ENCODE measurements at regions not wholly inside any gene's neighbourhood (a gene's known extent, or its start where the extent isn't known, plus 50 kb on each side); places are given as distances from the start of the nearest gene placed in this dataset.
A peak's percentile ranks its signal among the peaks of the same experiment; 100 is the strongest.

DNA sequence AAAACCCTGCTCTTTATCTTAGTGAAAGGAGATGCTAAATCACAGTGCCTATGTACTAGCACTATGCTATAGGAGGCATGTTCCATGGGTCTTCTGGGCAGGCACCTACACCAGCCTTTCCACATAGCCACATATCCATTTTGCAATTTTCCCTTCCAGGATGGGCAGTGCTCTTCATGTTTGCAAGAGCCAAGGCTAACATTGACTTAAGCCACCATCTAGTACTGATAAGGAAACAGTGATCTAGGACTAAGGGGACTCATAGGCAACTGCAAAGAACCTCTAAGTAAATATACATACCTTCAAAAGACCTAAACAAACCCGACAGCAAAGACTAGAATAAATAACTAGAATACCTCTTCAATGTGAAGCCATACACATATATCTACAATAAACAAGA, 919.7 kb upstream of the GYPC start:
- DNase-seq = no peak

DNA sequence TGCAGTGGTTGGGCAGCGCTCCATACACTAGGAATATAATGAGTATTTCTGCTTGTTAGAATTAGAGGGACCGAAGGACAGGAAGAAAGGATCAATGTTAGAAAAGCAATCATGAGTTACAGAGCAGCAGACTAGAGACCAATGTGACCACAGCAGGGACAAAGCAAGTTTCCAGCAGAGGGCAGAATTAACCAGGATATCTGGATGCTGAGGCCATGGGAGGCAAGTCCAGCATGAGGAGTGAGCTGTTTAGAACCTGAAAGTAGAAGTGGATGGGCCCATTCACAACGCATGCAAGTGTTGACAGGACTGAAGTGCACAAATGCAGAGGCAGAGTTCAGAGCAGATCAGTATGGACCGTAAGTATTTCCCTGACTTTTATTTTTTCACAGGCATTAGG, 910.4 kb upstream of the GYPC start:
- DNase-seq = peak; percentile 50

DNA sequence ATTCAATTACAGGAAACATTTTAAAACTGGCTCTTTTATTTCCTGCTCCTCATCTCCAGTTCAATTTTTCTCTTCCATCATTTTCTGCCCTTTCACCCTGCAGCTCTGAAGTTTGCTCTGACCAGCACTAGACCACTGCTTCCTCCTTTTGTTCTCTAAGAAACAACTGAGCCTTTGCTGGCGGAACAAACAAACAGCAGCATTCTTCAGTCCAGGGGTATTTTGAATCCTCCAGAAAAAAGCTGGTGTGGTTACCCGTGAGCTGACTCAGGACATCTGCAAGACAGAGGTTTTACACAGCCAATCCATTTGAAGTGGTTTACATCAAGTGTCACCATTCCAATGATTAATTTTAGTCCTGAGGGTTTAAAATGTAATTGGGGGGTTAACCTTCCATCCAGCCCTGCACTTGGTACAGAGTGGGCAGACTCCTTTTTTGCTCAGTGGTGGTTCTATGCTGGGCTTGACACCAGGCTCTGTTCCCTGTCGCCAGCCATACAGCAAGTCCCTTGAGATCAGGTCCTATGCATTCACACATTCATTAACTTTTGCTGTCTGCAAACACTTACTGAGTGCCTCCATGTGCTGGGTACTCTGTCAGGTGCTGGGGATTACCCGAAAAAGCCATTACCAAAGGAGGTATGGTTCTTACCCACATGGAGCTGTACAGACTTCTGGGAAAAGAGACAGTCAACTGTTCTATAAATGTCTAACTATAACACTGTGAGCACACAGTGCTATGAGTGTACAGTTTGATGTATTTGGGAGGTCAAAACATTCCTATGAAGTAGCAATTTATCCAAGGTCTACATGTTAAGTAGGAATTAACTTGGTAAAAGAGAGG, 909.4 kb upstream of the GYPC start:
- no peak for DNase-seq

DNA sequence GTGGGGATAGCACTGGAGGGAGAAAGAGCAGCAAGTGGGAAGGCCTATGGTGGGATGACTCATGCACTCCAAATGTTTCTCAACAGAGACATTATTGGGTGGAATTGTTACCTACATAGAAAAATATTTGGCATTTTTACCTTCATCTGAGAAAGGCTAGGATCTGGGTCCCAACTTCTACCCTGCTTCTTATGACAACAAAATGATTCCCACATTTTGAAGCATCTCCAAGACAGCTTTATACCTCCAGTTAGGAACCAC, 908.9 kb upstream of the GYPC start:
- DNase-seq = no peak

DNA sequence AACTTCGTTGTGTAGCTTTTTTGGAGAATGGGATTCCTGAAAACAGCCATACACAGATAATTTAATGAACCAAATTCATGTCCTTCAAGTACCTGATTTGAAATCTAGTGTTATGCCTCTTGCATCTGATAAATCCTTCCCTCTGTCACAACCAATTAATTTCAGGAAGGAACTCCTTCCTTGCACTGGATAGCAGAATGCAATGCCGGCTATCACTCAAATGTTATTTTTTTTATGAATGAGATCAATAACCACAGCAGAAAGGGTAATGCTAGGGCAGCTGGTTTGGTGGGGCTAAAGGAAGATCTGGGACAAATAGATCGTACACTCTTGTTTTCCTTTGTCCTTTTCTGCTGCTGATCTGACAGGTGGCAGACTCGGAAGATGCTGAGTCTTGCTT, 899.5 kb upstream of the GYPC start:
- DNase-seq = no peak

DNA sequence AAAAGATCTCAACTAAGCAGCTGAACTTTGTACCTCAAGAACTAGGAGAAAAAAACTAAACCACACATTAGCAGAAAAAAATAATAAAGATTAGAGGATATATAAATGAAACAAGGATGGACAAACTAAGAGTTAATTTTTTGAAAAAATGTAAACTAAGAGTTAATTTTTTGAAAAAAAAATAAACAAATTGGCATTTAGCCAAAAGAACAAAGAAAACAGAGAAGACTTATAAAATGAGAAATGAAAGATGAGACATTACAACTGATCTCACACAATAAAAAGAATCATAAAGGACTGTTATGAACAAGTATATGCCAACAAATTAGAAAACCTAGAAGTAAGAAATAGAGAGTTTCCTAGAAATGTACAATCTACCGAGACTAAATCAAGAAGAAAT, 859.2 kb upstream of the GYPC start:
- no peak for DNase-seq

DNA sequence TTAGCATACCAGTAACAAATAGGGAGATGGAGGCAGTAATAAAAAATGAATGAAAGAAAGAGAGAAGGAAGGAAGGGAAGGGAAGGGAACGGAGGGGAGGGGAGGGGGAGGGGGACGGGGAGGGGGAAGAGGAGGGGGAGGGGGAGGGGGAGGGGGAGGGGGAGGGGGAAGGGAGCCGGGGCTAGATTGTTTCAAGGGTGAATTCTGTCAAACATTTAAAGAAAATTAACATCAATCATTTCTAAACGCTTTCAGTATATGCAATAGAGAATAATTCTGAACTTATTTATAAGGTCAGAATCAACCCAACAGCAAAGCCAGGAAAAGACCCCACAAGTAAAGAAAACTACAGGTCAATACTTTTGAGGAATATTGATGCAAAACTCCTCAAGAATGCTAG, 858.8 kb upstream of the GYPC start:
- no peak for DNase-seq

DNA sequence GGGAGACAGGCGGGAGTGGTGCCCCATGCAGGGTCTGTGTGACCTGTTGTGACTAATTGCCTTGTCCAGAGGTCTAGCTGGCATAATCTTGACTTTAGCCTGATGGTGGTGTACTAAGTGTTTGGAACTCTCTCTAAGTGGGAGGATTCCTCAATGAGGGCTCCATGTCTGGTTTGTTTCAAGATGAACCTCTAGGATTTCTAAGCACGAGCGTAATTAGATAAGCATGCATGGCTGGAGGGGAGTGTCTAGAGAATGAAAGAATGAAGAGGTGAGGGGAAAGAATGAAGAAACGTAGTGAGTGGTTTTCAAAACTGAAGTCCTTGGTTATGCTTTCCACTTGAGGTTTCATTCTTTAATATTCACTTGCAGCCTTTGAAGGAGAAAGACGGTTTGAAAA, 833.2 kb upstream of the GYPC start:
- no peak for DNase-seq

DNA sequence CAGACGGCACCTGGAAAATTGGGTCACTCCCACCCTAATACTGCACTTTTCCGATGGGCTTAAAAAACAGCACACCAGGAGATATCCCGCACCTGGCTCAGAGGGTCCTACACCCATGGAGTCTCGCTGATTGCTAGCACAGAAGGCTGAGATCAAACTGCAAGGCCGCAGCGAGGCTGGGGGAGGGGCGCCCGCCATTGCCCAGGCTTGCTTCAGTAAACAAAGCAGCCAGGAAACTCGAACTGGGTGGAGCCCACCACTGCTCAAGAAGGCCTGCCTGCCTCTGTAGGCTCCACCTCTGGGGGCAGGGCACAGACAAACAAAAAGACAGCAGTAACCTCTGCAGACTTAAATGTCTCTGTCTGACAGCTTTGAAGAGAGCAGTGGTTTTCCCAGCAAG, 830.2 kb upstream of the GYPC start:
- peak; percentile 53 for DNase-seq

DNA sequence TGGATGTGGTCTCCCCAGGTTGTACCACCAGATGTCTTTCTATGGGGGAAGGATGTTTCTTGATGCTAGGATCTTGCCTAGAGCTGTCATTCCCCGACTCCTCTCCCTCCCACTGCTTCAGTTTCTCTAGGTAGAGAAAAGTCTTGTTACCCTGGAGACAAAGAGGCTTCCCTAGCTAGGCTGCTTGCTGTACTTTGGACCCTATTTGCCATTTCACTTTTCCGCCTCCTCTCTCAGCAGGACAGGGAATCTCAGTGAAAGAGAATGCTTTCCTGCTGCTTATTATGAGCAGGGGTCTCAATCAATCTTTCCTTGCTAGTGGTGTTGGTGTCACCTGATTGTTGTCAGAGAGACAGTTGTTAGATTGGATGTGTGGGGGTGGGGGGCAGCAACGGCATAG, 818.8 kb upstream of the GYPC start:
- DNase-seq = no peak

DNA sequence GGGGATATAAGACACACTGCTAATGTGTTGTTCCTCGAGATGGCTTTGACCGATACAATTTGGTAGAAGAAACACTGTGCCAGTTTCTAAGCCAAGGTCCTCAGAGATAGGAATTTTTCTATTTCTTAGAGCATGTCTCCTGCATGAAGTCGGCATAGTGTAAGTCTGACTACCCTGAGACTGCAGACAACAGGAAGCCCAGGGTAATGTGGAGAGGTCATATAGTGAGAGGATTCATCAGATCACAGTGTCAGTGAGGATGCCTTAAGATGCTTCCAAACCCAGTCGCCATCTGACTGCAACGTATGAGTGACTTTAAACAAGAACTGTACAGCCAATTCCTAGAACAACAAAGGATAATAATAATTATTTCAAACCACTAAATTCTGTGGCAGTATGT, 818.3 kb upstream of the GYPC start:
- no peak for DNase-seq

DNA sequence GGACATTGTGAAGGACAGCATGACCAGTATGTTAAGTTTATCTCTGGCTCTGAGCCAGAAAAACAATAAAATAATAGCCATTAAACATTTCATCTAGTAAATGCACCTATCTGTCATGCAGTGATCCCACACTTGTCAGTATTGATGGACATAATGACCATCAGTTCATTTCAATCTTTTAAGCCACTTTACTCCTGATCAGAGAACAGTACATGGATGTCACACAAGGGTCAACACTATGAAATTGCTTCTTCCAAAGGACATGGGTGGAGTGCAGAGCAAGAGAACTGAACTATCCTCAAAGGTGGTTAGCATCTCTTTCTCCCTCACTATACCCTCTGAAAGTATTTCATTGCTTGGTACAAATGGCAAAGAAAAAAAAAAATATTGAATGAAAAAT, 816.0 kb upstream of the GYPC start:
- DNase-seq = no peak

DNA sequence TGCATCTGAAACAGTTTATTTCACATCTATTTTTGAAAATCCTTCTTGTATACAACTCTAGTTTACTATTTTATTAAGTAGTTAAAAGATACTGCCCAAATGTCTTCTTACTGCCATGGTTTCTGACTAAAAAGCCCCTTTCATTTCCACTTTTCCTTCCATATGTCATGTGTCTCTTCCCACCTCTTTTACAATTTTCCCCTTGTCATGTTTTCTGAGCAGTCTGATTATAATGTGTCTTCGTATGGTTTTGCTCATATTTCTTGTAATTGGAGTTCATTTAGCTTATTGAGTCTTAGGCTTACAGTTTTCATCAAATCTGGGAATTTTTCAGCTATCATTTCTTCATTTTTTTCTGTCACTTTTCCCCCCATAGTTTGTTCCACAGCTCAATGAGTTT, 813.9 kb upstream of the GYPC start:
- DNase-seq = no peak

DNA sequence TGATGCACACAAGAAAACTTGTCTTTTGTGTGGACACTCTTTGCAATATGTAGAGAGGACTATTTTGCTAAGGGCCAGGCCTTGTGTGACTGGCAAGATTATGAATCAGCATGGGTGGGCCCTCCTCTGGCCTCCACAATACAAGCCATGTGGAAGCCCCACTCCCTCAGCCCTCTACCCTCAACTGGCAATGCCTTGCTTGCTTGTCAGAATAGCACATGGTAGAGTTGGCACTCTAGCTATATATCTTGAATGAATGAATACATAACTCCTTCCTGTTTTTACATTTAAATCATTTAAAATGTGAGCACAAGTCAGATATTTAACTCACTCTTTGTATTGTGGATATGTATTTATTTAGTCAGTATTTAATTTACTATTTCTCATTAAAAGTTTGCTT, 805.4 kb upstream of the GYPC start:
- DNase-seq = no peak

DNA sequence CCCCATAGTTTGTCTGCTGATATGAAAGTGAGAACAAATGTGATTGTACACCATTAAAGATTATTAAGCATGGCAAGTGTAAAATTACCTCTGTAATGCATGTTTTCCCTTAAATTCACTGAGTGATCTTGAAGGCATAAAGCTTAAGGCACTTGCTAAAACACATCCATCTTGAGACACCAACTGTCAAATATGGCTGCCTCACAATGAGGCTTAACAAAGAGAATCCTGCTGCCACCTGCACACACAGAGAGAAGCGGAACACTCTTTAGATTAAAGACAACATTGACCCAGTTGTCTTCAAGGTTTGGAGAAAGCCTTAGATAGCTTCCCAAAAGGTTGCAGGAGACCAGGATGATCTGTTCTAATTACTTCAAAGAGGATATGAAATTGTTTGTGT, 803.6 kb upstream of the GYPC start:
- no peak for DNase-seq

DNA sequence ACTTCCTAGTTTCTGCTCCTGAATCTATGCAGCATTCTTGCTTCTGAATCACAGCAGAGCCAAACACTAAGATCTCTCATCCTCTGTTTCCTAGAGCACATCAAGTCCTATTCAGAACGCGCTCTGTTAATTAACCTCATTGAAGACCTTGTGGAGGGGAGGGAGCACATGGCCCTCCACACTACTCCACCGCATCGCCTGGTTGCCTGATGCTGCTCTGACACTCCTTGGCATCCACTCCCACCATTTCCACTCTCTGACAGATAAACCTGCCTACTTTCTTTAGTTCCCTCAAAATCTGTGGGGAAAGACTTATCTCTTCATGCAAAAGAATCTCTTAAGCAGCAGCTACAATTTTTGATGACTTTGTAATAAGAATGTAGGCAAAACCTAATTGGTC, 802.3 kb upstream of the GYPC start:
- DNase-seq = no peak

DNA sequence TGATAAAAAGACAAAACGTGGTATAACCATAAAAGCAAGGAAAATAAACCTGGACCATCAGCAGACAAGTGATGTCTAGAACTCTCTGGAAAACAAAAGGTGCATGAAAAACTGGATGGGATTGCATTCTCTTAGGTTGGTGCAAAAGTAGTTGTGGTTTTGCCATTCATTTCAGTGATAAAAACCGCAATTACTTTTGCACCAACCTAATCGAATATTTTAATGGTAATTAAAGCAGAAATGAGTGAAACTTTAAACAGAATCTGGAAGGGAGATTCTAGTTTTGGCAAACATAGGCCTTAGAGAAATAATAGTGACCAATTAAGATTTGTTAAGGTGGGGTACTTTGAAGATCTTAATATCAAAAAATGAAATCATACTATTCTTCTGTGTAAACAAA, 800.8 kb upstream of the GYPC start:
- DNase-seq = no peak

DNA sequence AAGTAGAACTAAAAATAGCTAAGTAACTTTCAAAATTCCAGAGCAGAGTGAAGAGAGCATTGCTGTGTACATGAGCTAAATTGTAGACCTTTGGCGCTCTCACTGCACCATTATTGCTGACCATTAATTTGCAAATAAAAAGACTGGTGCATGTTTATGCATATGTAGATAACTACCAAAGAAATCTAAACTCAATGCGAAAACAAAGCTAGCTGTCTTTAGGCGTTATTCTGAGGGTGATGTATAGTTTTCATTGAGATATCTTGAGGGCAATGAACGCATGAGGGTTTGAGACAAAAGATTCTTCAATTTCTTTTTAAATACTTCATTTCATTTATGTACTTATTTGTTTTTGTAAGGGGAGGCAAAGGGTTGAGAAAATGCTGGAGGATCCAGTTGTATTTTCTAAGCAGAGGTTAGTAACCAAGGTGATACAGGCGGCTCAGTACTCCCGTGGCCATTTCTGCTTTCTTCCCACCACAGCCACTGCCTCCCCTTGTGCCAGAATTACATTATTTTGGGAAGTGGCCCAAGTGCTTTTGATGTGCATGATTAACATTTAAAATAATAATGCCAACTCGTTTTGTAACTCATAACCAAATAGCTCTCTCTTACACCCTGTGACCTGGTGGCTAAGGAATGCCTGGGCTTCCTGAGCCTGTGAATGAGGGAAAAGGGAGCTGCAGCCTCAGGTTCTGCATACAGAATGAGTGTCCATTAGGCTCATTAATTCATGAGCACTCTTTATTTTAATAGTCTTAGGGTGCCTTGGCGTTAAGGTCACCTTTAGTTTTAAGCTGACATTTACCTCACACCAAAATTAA, 797.8 kb upstream of the GYPC start:
- no peak for DNase-seq

DNA sequence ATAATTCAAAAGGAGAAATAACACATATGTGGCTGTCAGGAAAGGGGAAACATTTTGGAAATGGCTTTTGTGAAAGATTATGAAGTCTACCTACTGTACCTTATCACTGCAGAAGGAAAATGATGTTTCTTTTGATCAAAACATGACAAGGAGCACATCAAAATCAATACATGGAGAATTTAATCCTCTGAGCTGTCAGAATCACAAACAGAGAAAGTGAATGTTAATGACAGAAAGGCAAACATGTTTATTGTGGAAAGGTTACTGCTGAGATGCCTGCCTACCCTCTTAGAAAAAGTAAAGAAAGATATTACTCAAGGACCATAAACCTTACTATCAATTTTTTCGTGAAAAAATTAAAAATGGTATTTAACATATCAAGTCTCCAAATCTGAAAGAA, 794.5 kb upstream of the GYPC start:
- no peak for DNase-seq

DNA sequence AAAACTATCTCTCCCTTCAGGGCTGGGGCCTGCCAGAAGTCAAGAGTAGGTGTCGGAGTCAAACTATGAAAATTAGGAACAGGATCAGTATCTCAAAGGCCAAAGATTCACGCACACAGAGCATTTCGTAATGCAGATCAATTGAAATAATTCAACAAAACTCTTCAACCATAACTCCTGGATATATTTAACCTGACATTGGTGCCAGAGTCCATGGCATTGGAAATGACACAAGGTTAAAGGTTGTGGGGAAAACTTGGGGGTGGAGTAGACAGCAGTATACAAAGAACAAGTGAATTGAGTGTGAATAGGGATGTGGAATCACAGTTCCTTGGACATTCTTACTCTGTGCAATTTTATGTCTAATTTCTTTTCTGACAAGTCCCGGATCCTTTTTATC, 788.0 kb upstream of the GYPC start:
- no peak for DNase-seq

DNA sequence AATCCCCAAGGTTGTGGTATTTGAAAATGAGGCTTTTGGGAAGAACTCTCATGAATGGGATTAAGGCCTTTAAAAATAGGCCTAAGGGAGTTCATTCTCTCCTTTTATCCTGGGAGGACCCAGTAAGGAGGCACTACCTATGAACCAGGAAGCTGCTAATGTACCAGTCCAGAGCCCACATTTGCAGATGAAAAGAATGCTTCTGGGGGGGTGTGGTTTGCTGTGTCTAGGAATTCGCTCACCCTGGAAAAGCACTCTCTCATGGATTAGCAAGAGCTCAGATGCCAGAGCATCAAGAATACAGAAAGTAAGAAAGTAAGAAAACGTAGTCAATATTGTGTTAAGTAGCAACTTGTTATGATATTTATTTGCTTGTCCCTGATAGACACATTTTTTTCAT, 785.7 kb upstream of the GYPC start:
- DNase-seq = no peak

DNA sequence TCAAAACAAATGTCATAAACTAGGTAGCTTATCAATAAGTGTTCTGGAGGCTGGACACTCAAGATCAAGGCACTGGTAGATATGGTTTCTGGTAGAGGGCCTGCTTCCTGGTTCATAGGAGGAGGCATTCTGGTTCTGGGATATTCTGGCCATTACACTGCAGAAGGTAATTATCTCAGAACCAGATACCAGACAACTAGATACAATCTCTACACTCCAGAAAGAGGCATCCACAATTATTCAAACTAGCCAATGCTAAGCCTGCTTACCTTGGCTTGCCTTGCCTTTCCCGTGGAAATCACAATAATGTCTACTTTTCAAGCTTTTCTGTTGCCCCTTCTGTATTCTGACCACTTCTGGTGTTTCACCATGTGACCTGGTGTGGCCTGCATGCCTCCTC, 785.2 kb upstream of the GYPC start:
- DNase-seq = no peak

DNA sequence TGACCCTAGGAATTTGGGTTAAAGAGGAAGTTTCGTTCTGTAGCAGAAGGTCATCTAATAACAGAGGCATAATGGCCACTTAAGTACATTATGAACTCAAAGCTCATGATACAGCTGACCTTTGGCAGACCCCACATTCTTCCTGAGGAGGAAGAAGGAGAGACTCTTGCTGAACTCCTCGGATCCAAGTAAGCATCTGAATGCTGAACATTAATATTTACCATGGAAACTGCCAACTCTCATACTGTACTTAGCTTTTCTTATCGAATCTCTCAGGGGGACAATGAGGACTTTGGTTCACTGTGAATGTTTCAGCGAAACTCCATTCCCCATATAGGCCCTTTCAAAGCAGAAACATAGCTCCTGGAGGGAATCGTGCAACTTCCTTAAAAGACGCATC, 781.4 kb upstream of the GYPC start:
- DNase-seq = no peak

DNA sequence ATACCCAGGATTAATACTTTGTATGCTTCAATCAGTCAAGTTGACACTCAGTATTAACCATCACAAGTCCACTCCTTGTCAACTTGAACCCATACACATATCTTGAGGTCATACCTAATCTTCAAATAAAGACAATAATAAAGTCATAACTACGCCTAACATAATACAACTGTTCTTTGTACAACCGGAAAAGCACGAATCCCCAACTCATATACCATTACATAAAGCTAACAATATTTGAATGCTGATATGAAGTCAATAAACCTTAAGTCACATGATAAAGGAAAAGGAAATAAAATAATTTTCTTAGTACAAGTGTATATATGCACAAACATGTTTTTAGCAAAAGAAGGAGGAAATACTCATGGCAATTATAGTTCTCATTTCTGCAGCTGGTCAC, 770.6 kb upstream of the GYPC start:
- no peak for DNase-seq

DNA sequence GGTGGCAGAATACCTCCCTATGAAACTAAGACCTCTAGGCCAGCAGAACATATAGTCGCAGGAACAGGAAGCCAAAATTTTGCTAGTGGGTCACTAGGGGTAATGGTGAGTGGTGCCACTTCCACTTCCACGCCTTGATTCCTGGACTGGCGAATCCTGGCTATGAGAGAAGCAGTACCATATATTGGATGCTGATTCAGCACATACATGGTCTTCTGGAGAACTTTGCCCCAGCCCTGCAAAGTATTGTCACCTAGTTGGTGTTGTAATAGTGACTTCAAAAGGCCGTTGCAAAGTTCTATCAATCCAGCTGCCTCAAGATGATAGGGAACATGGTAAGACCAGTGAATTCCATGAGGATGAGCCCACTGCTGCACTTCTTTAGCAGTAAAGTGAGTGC, 769.8 kb upstream of the GYPC start:
- no peak for DNase-seq

Data from NCI-H2171 treated with DMSO at 0.1 percent for 48 hours (cell line).